SK-N-SH (cell line): ENCODE measurements at regions not wholly inside any gene's neighbourhood (a gene's known extent, or its start where the extent isn't known, plus 50 kb on each side); places are given as distances from the start of the nearest gene placed in this dataset.

Source experiments
- CTCF ChIA-PET: fragments of 300-600, 350-600 bp; formaldehyde crosslinking; extraction: SDS; loops from one replicate; lab custom pipeline; 2021; lab: Yijun Ruan, JAX
- POLR2A ChIA-PET: fragments of 350-600 bp; sonication (Branson Sonifier 250); formaldehyde crosslinking; extraction: SDS; loops from one replicate; lab custom pipeline; 2020; ENCODE audit warnings: antibody characterized with exemption, inconsistent platforms; lab: Yijun Ruan, JAX
- DNase-seq: peaks from one replicate; pipeline ENCODE4 v3.0.0; 2012
- H2AFZ ChIP-seq: fragments of 200-600 bp; sonication (generic); 2 replicates; pipeline ENCODE4 v1.8.1; 2016; ENCODE audit warnings: antibody characterized with exemption, mild to moderate bottlenecking, low read depth
- H3F3A ChIP-seq: fragments of 200-600 bp; sonication (generic); replicated peaks from 2 replicates; pipeline ENCODE3; 2016; ENCODE audit warnings: antibody characterized with exemption, mild to moderate bottlenecking; ENCODE audit not compliant: insufficient read depth
- H3K27ac ChIP-seq, 2 experiments: fragments of 200-500 bp in 1 of 2; fragments of 200-600 bp in 1 of 2; sonication (Bioruptor generic) in 1 of 2; sonication (generic), shearing (Covaris generic) in 1 of 2; 2 replicates each; pipeline versions ENCODE4 v1.5.1 to v1.6.1; 2014 to 2016; ENCODE audit warnings: low read depth in 2 of 2, inconsistent platforms in 1 of 2, low read length in 1 of 2, mild to moderate bottlenecking in 1 of 2, mixed read lengths in 1 of 2
- H3K27me3 ChIP-seq: fragments of 200-600 bp; sonication (generic), shearing (Covaris generic); 2 replicates; pipeline ENCODE4 v1.6.1; 2016; ENCODE audit warnings: mixed run types; ENCODE audit not compliant: insufficient read depth
- H3K36me3 ChIP-seq, 2 experiments: fragments of 200-500 bp in 1 of 2; fragments of 200-600 bp in 1 of 2; sonication (Bioruptor generic) in 1 of 2; sonication (generic) in 1 of 2; replicated peaks in 1 of 2; 2 replicates each; pipeline versions ENCODE3 to v1.5.1; 2014 to 2016; ENCODE audit warnings: low read length in 1 of 2, mild to moderate bottlenecking in 1 of 2; ENCODE audit not compliant: insufficient read depth in 2 of 2, control insufficient read depth in 1 of 2
- H3K4me1 ChIP-seq, 2 experiments: fragments of 200-500 bp in 1 of 2; fragments of 200-600 bp in 1 of 2; sonication (Bioruptor generic) in 1 of 2; sonication (generic), shearing (Covaris generic) in 1 of 2; 2 replicates each; pipeline versions ENCODE4 v1.5.1 to v1.6.1; 2014 to 2016; ENCODE audit warnings: low read depth in 1 of 2, low read length in 1 of 2, mixed run types in 1 of 2; ENCODE audit not compliant: insufficient read depth in 2 of 2, control insufficient read depth in 1 of 2
- H3K4me2 ChIP-seq: fragments of 200-600 bp; sonication (generic), shearing (Covaris generic); 2 replicates; pipeline ENCODE4 v1.6.1; 2017; ENCODE audit warnings: mixed run types
- H3K4me3 ChIP-seq, 2 experiments: fragments of 200-500 bp in 1 of 2; fragments of 200-600 bp in 1 of 2; sonication (Bioruptor generic) in 1 of 2; sonication (generic), shearing (Covaris generic) in 1 of 2; 2 replicates each; pipeline versions ENCODE4 v1.5.1 to v1.8.1; 2014 to 2016; ENCODE audit warnings: low read depth in 2 of 2, inconsistent platforms in 1 of 2, low read length in 1 of 2, mild to moderate bottlenecking in 1 of 2, mixed read lengths in 1 of 2, moderate library complexity in 1 of 2
- H3K79me2 ChIP-seq: fragments of 200-600 bp; sonication (generic); 2 replicates; pipeline ENCODE4 v1.8.1; 2017; ENCODE audit warnings: mild to moderate bottlenecking; ENCODE audit not compliant: insufficient read depth
- H3K9ac ChIP-seq: fragments of 200-600 bp; sonication (generic); 2 replicates; pipeline ENCODE4 v1.6.1; 2017; ENCODE audit warnings: mixed run types
- H3K9me2 ChIP-seq: fragments of 200-600 bp; sonication (generic); 2 replicates; pipeline ENCODE4 v1.6.1; 2017; ENCODE audit warnings: mixed run types
- H3K9me3 ChIP-seq: fragments of 200-600 bp; sonication (generic); 2 replicates; pipeline ENCODE4 v1.6.1; 2017; ENCODE audit warnings: mixed run types, mild to moderate bottlenecking, moderate library complexity
- H4K20me1 ChIP-seq: fragments of 200-600 bp; sonication (generic); 2 replicates; pipeline ENCODE4 v1.6.1; 2017; ENCODE audit warnings: mild to moderate bottlenecking, mixed run types; ENCODE audit not compliant: insufficient read depth
- CHD2 ChIP-seq: fragments of 150-350 bp; IDR thresholded peaks from 2 replicates; pipeline ENCODE4 v1.6.1; 2018; ENCODE audit warnings: low read length; ENCODE audit not compliant: partially characterized antibody
- CTCF ChIP-seq: fragments of 200-600 bp; sonication (generic); IDR thresholded peaks from 2 replicates; pipeline ENCODE4 v1.6.1; 2017; ENCODE audit warnings: antibody characterized with exemption, mild to moderate bottlenecking, moderate library complexity
- ELF1 ChIP-seq: IDR thresholded peaks from 2 replicates; pipeline ENCODE4 v1.4.0; 2012
- EP300 ChIP-seq, 2 experiments: IDR thresholded peaks; 2 replicates each; pipeline versions ENCODE4 v1.4.0 to v1.6.1; 2012; ENCODE audit warnings: borderline replicate concordance in 1 of 2, low read depth in 1 of 2, low read length in 1 of 2
- EZH2phosphoT487 ChIP-seq: fragments of 200-600 bp; sonication (generic); IDR thresholded peaks from 2 replicates; pipeline ENCODE4 v1.6.1; 2017; ENCODE audit warnings: low read depth, mixed run types, mild to moderate bottlenecking, antibody characterized with exemption, moderate library complexity, borderline replicate concordance
- FOSL2 ChIP-seq: IDR thresholded peaks from 2 replicates; pipeline ENCODE4 v1.4.0; 2012; ENCODE audit warnings: low read depth, mild to moderate bottlenecking, moderate library complexity, borderline replicate concordance
- FOXJ3 ChIP-seq: sonication (generic); formaldehyde crosslinking; IDR thresholded peaks from 2 replicates; pipeline ENCODE4 v1.5.1; 2020; ENCODE audit warnings: mild to moderate bottlenecking, missing genetic modification reagents
- FOXM1 ChIP-seq: IDR thresholded peaks from 2 replicates; pipeline ENCODE4 v1.4.0; 2012; ENCODE audit warnings: low read depth, mild to moderate bottlenecking
- MAX ChIP-seq: IDR thresholded peaks from 2 replicates; pipeline ENCODE4 v1.4.0; 2012; ENCODE audit warnings: low read depth
- MEF2A ChIP-seq: IDR thresholded peaks from 2 replicates; pipeline ENCODE4 v1.4.0; 2012; ENCODE audit warnings: low read depth, borderline replicate concordance
- NFIC ChIP-seq: IDR thresholded peaks from 2 replicates; pipeline ENCODE4 v1.4.0; 2012; ENCODE audit warnings: borderline replicate concordance
- RAD21 ChIP-seq: IDR thresholded peaks from 2 replicates; pipeline ENCODE4 v1.6.1; 2012; ENCODE audit warnings: mild to moderate bottlenecking, low read length
- REST ChIP-seq: IDR thresholded peaks from 2 replicates; pipeline ENCODE4 v1.6.1; 2012; ENCODE audit warnings: mild to moderate bottlenecking, low read depth, low read length, moderate library complexity
- RFX5 ChIP-seq: IDR thresholded peaks from 2 replicates; pipeline ENCODE4 v1.6.1; 2012; ENCODE audit warnings: mild to moderate bottlenecking, improper control_type of control experiment, low read length
- SIN3A ChIP-seq: IDR thresholded peaks from 2 replicates; pipeline ENCODE4 v1.6.1; 2012; ENCODE audit warnings: low read depth, mild to moderate bottlenecking, low read length, moderate library complexity, borderline replicate concordance
- TEAD4 ChIP-seq: IDR thresholded peaks from 2 replicates; pipeline ENCODE4 v1.4.0; 2012; ENCODE audit warnings: mild to moderate bottlenecking, borderline replicate concordance; ENCODE audit not compliant: insufficient read depth
- ZBTB33 ChIP-seq: IDR thresholded peaks from 2 replicates; pipeline ENCODE4 v1.4.0; 2012; ENCODE audit warnings: low read depth, borderline replicate concordance
- WGBS: methylation state at CpG from one replicate; pipeline ENCODE4 v1.1.6; 2017; ENCODE audit warnings: low lambda C conversion rate; 5-methylcytosine and 5-hydroxymethylcytosine counted together

- ChIA-PET POLR2A (no interaction called here), CTCF (interaction anchor here (1.0 kb wide), 1 partner anchor 9 kb away, joined by 4 read pairs; no protein-coding TSS in a partner anchor)
- no peaks in the 10 kb centered on the region for H3K27me3 ChIP-seq
- 58% methylated on average over 4 of the region's 4 CpGs for WGBS
- no peak overlapping the region for H3K4me2 ChIP-seq
- no peaks in the 10 kb centered on the region for H3K79me2 ChIP-seq
- no peak overlapping the region for H3K9ac ChIP-seq
- no peak overlapping the region for H2AFZ ChIP-seq
- no peak overlapping the region for H3K4me3 ChIP-seq
- no peaks in the 10 kb centered on the region for H3K36me3 ChIP-seq
- H3K4me1 ChIP-seq, result no peaks in the 10 kb centered on the region
- no peaks in the 10 kb centered on the region for H4K20me1 ChIP-seq
- no peaks in the 10 kb centered on the region for H3F3A ChIP-seq
- TF ChIP-seq CHD2 (no peak), EZH2phosphoT487 (no peak), MAX (no peak), MEF2A (no peak), SIN3A (no peak), FOSL2 (no peak), RAD21 (no peak), ELF1 (no peak), EP300 (IDR thresholded peaks at IDR 0.05; ENCODE audit: borderline replicate concordance in 1 of 2, low read depth in 1 of 2, low read length in 1 of 2) (no peak), TEAD4 (no peak), RFX5 (no peak), FOXM1 (no peak), CTCF (no peak), ZBTB33 (no peak), NFIC (no peak), REST (no peak), FOXJ3 (no peak)
- DNase-seq, result no peak
- no peaks in the 10 kb centered on the region for H3K9me3 ChIP-seq
- H3K9me2 ChIP-seq, result no peaks in the 10 kb centered on the region
- H3K27ac ChIP-seq, result no peak overlapping the region
These were observed 1375.1 kb upstream of the LRRTM3 start for GRCh38 chr10:65550761-65551160.
